SK-N-SH (cell line): ENCODE measurements at regions not wholly inside any gene's neighbourhood (a gene's known extent, or its start where the extent isn't known, plus 50 kb on each side); places are given as distances from the start of the nearest gene placed in this dataset.

Experiments
- CTCF ChIA-PET: fragments of 300-600, 350-600 bp; formaldehyde crosslinking; extraction: SDS; loops from one replicate; lab custom pipeline; 2021; lab: Yijun Ruan, JAX
- POLR2A ChIA-PET: fragments of 350-600 bp; sonication (Branson Sonifier 250); formaldehyde crosslinking; extraction: SDS; loops from one replicate; lab custom pipeline; 2020; ENCODE audit warnings: antibody characterized with exemption, inconsistent platforms; lab: Yijun Ruan, JAX
- DNase-seq: peaks from one replicate; pipeline ENCODE4 v3.0.0; 2012
- H2AFZ ChIP-seq: fragments of 200-600 bp; sonication (generic); 2 replicates; pipeline ENCODE4 v1.8.1; 2016; ENCODE audit warnings: antibody characterized with exemption, mild to moderate bottlenecking, low read depth
- H3F3A ChIP-seq: fragments of 200-600 bp; sonication (generic); replicated peaks from 2 replicates; pipeline ENCODE3; 2016; ENCODE audit warnings: antibody characterized with exemption, mild to moderate bottlenecking; ENCODE audit not compliant: insufficient read depth
- H3K27ac ChIP-seq, 2 experiments: fragments of 200-500 bp in 1 of 2; fragments of 200-600 bp in 1 of 2; sonication (Bioruptor generic) in 1 of 2; sonication (generic), shearing (Covaris generic) in 1 of 2; 2 replicates each; pipeline versions ENCODE4 v1.5.1 to v1.6.1; 2014 to 2016; ENCODE audit warnings: low read depth in 2 of 2, inconsistent platforms in 1 of 2, low read length in 1 of 2, mild to moderate bottlenecking in 1 of 2, mixed read lengths in 1 of 2
- H3K27me3 ChIP-seq: fragments of 200-600 bp; sonication (generic), shearing (Covaris generic); 2 replicates; pipeline ENCODE4 v1.6.1; 2016; ENCODE audit warnings: mixed run types; ENCODE audit not compliant: insufficient read depth
- H3K36me3 ChIP-seq, 2 experiments: fragments of 200-500 bp in 1 of 2; fragments of 200-600 bp in 1 of 2; sonication (Bioruptor generic) in 1 of 2; sonication (generic) in 1 of 2; replicated peaks in 1 of 2; 2 replicates each; pipeline versions ENCODE3 to v1.5.1; 2014 to 2016; ENCODE audit warnings: low read length in 1 of 2, mild to moderate bottlenecking in 1 of 2; ENCODE audit not compliant: insufficient read depth in 2 of 2, control insufficient read depth in 1 of 2
- H3K4me1 ChIP-seq, 2 experiments: fragments of 200-500 bp in 1 of 2; fragments of 200-600 bp in 1 of 2; sonication (Bioruptor generic) in 1 of 2; sonication (generic), shearing (Covaris generic) in 1 of 2; 2 replicates each; pipeline versions ENCODE4 v1.5.1 to v1.6.1; 2014 to 2016; ENCODE audit warnings: low read depth in 1 of 2, low read length in 1 of 2, mixed run types in 1 of 2; ENCODE audit not compliant: insufficient read depth in 2 of 2, control insufficient read depth in 1 of 2
- H3K4me2 ChIP-seq: fragments of 200-600 bp; sonication (generic), shearing (Covaris generic); 2 replicates; pipeline ENCODE4 v1.6.1; 2017; ENCODE audit warnings: mixed run types
- H3K4me3 ChIP-seq, 2 experiments: fragments of 200-500 bp in 1 of 2; fragments of 200-600 bp in 1 of 2; sonication (Bioruptor generic) in 1 of 2; sonication (generic), shearing (Covaris generic) in 1 of 2; 2 replicates each; pipeline versions ENCODE4 v1.5.1 to v1.8.1; 2014 to 2016; ENCODE audit warnings: low read depth in 2 of 2, inconsistent platforms in 1 of 2, low read length in 1 of 2, mild to moderate bottlenecking in 1 of 2, mixed read lengths in 1 of 2, moderate library complexity in 1 of 2
- H3K79me2 ChIP-seq: fragments of 200-600 bp; sonication (generic); 2 replicates; pipeline ENCODE4 v1.8.1; 2017; ENCODE audit warnings: mild to moderate bottlenecking; ENCODE audit not compliant: insufficient read depth
- H3K9ac ChIP-seq: fragments of 200-600 bp; sonication (generic); 2 replicates; pipeline ENCODE4 v1.6.1; 2017; ENCODE audit warnings: mixed run types
- H3K9me2 ChIP-seq: fragments of 200-600 bp; sonication (generic); 2 replicates; pipeline ENCODE4 v1.6.1; 2017; ENCODE audit warnings: mixed run types
- H3K9me3 ChIP-seq: fragments of 200-600 bp; sonication (generic); 2 replicates; pipeline ENCODE4 v1.6.1; 2017; ENCODE audit warnings: mixed run types, mild to moderate bottlenecking, moderate library complexity
- H4K20me1 ChIP-seq: fragments of 200-600 bp; sonication (generic); 2 replicates; pipeline ENCODE4 v1.6.1; 2017; ENCODE audit warnings: mild to moderate bottlenecking, mixed run types; ENCODE audit not compliant: insufficient read depth
- CHD2 ChIP-seq: fragments of 150-350 bp; IDR thresholded peaks from 2 replicates; pipeline ENCODE4 v1.6.1; 2018; ENCODE audit warnings: low read length; ENCODE audit not compliant: partially characterized antibody
- ELF1 ChIP-seq: IDR thresholded peaks from 2 replicates; pipeline ENCODE4 v1.4.0; 2012
- EP300 ChIP-seq, 2 experiments: IDR thresholded peaks; 2 replicates each; pipeline versions ENCODE4 v1.4.0 to v1.6.1; 2012; ENCODE audit warnings: borderline replicate concordance in 1 of 2, low read depth in 1 of 2, low read length in 1 of 2
- EZH2phosphoT487 ChIP-seq: fragments of 200-600 bp; sonication (generic); IDR thresholded peaks from 2 replicates; pipeline ENCODE4 v1.6.1; 2017; ENCODE audit warnings: low read depth, mixed run types, mild to moderate bottlenecking, antibody characterized with exemption, moderate library complexity, borderline replicate concordance
- FOXJ3 ChIP-seq: sonication (generic); formaldehyde crosslinking; IDR thresholded peaks from 2 replicates; pipeline ENCODE4 v1.5.1; 2020; ENCODE audit warnings: mild to moderate bottlenecking, missing genetic modification reagents
- FOXM1 ChIP-seq: IDR thresholded peaks from 2 replicates; pipeline ENCODE4 v1.4.0; 2012; ENCODE audit warnings: low read depth, mild to moderate bottlenecking
- GABPA ChIP-seq: IDR thresholded peaks from 2 replicates; pipeline ENCODE4 v1.4.0; 2012; ENCODE audit warnings: low read depth, mild to moderate bottlenecking
- JUND ChIP-seq: IDR thresholded peaks from 2 replicates; pipeline ENCODE4 v1.4.0; 2012
- MEF2A ChIP-seq: IDR thresholded peaks from 2 replicates; pipeline ENCODE4 v1.4.0; 2012; ENCODE audit warnings: low read depth, borderline replicate concordance
- NRF1 ChIP-seq: IDR thresholded peaks from 2 replicates; pipeline ENCODE4 v1.6.1; 2012; ENCODE audit warnings: low read depth, mild to moderate bottlenecking, low read length
- PBX3 ChIP-seq: IDR thresholded peaks from 2 replicates; pipeline ENCODE4; 2012
- RAD21 ChIP-seq: IDR thresholded peaks from 2 replicates; pipeline ENCODE4 v1.6.1; 2012; ENCODE audit warnings: mild to moderate bottlenecking, low read length
- RCOR1 ChIP-seq: fragments of 150-350 bp; IDR thresholded peaks from 2 replicates; pipeline ENCODE4 v1.6.1; 2017; ENCODE audit warnings: antibody characterized with exemption, low read length
- REST ChIP-seq: IDR thresholded peaks from 2 replicates; pipeline ENCODE4 v1.6.1; 2012; ENCODE audit warnings: mild to moderate bottlenecking, low read depth, low read length, moderate library complexity
- SIN3A ChIP-seq: IDR thresholded peaks from 2 replicates; pipeline ENCODE4 v1.6.1; 2012; ENCODE audit warnings: low read depth, mild to moderate bottlenecking, low read length, moderate library complexity, borderline replicate concordance
- SMC3 ChIP-seq: IDR thresholded peaks from 2 replicates; pipeline ENCODE4 v1.6.1; 2012; ENCODE audit warnings: low read depth, low read length, improper control_type of control experiment
- USF2 ChIP-seq: fragments of 150-350 bp; IDR thresholded peaks from 2 replicates; pipeline ENCODE4 v1.6.1; 2017; ENCODE audit warnings: antibody characterized with exemption, low read length, low read depth, borderline replicate concordance
- WGBS: methylation state at CpG from one replicate; pipeline ENCODE4 v1.1.6; 2017; ENCODE audit warnings: low lambda C conversion rate; 5-methylcytosine and 5-hydroxymethylcytosine counted together
- TF ChIP-seq, protein P1 (sequence below): fragments of 200-600 bp; sonication (generic); IDR thresholded peaks from 2 replicates; pipeline ENCODE4 v1.6.1; 2017; ENCODE audit warnings: antibody characterized with exemption, mild to moderate bottlenecking, moderate library complexity

GRCh38 chr1:184167352-184167751, 115.8 kb downstream of the TSEN15 start:
- Histone ChIP-seq H3K4me1 (peaks cover 5 to 7% of the 10 kb centered on the region in 2 experiments; a peak in 3 of 4 replicates), H3K4me3 (no peak overlapping the region), H3K9me2 (no peaks in the 10 kb centered on the region), H3K27me3 (no peaks in the 10 kb centered on the region), H3K9me3 (no peaks in the 10 kb centered on the region), H3K9ac (no peak overlapping the region), H2AFZ (no peak overlapping the region), H3K79me2 (no peaks in the 10 kb centered on the region), H3K27ac (peak overlapping the region; percentile 37 to 95; a peak in 2 of 4 replicates), H3K36me3 (no peaks in the 10 kb centered on the region), H3F3A (peaks cover 5% of the 10 kb centered on the region), H4K20me1 (no peaks in the 10 kb centered on the region), H3K4me2 (no peak overlapping the region)
- 0 out of 4 replicates have a peak, but pooled peaks of 1 of the 2 experiments have one; percentile 15 for TF ChIP-seq EP300 (IDR thresholded peaks at IDR 0.05; ENCODE audit: borderline replicate concordance in 1 of 2, low read depth in 1 of 2, low read length in 1 of 2)
- no peak for TF ChIP-seq GABPA
- ChIA-PET POLR2A (no interaction called here), CTCF (interaction anchor here (0.8 to 1.5 kb wide), 3 partner anchors 14 to 54 kb away, joined by 3 to 4 read pairs (median 3); no protein-coding TSS in a partner anchor)
- no peak for DNase-seq
- 14% methylated on average over 1 of the region's 1 CpG for WGBS

- ChIA-PET CTCF (no interaction called here), POLR2A (no interaction called here)
- H3K9ac ChIP-seq: no peak overlapping the region
- H3K4me3 ChIP-seq: no peak overlapping the region
- H3K4me1 ChIP-seq: peaks cover 0 to 5% of the 10 kb centered on the region in 2 experiments; a peak in 1 of 4 replicates
- no peaks in the 10 kb centered on the region for H3K9me3 ChIP-seq
- no peaks in the 10 kb centered on the region for H3K9me2 ChIP-seq
- H3K36me3 ChIP-seq: no peaks in the 10 kb centered on the region
- H2AFZ ChIP-seq: no peak overlapping the region
- no peak for DNase-seq
- no peaks in the 10 kb centered on the region for H3F3A ChIP-seq
- H3K4me2 ChIP-seq: no peak overlapping the region
- H3K79me2 ChIP-seq: no peaks in the 10 kb centered on the region
- no peak overlapping the region for H3K27ac ChIP-seq
- no peaks in the 10 kb centered on the region for H3K27me3 ChIP-seq
- no peaks in the 10 kb centered on the region for H4K20me1 ChIP-seq
- TF ChIP-seq PBX3 (no peak), FOXJ3 (CRISPR knock-in tag) (no peak), USF2 (no peak), NRF1 (no peak), SMC3 (no peak), REST (no peak), EZH2phosphoT487 (no peak), ELF1 (no peak), JUND (no peak), SIN3A (no peak), MEF2A (no peak), FOXM1 (no peak), CHD2 (no peak), RAD21 (no peak), RCOR1 (no peak)
- TF ChIP-seq, protein P1, sequence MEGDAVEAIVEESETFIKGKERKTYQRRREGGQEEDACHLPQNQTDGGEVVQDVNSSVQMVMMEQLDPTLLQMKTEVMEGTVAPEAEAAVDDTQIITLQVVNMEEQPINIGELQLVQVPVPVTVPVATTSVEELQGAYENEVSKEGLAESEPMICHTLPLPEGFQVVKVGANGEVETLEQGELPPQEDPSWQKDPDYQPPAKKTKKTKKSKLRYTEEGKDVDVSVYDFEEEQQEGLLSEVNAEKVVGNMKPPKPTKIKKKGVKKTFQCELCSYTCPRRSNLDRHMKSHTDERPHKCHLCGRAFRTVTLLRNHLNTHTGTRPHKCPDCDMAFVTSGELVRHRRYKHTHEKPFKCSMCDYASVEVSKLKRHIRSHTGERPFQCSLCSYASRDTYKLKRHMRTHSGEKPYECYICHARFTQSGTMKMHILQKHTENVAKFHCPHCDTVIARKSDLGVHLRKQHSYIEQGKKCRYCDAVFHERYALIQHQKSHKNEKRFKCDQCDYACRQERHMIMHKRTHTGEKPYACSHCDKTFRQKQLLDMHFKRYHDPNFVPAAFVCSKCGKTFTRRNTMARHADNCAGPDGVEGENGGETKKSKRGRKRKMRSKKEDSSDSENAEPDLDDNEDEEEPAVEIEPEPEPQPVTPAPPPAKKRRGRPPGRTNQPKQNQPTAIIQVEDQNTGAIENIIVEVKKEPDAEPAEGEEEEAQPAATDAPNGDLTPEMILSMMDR: no peak
Measured at GRCh38 chr1:184170719-184171118, 119.2 kb downstream of the TSEN15 start.
